Bronchial epithelial cell (primary cell): ENCODE measurements at regions not wholly inside any gene's neighbourhood (a gene's known extent, or its start where the extent isn't known, plus 50 kb on each side); places are given as distances from the start of the nearest gene placed in this dataset.

Experiments used
- DNase-seq: peaks from one replicate; pipeline ENCODE4 v3.0.0-alpha.2; 2010; ENCODE audit warnings: low read depth
- FAIRE-seq: peaks from 2 replicates; lab custom pipeline; 2011; peaks lifted over from hg19 to GRCh38; lab: Jason Lieb, UNC
- H3K27me3 ChIP-seq: 2 replicates; pipeline ENCODE4 v1.5.1; 2011; ENCODE audit warnings: low read length; ENCODE audit not compliant: control insufficient read depth, insufficient read depth
- H3K36me3 ChIP-seq: 2 replicates; pipeline ENCODE4 v1.5.1; 2011; ENCODE audit warnings: low read length; ENCODE audit not compliant: control insufficient read depth, insufficient read depth
- H3K4me3 ChIP-seq: 2 replicates; pipeline ENCODE4 v1.5.1; 2011; ENCODE audit warnings: mild to moderate bottlenecking, low read depth, low read length, control low read depth
- TF ChIP-seq, protein P1 (sequence below): IDR thresholded peaks from 2 replicates; pipeline ENCODE4 v1.5.1; 2011; ENCODE audit warnings: mild to moderate bottlenecking, moderate library complexity, low read length, control low read depth, inconsistent platforms; ENCODE audit not compliant: insufficient read depth, severe bottlenecking

DNA sequence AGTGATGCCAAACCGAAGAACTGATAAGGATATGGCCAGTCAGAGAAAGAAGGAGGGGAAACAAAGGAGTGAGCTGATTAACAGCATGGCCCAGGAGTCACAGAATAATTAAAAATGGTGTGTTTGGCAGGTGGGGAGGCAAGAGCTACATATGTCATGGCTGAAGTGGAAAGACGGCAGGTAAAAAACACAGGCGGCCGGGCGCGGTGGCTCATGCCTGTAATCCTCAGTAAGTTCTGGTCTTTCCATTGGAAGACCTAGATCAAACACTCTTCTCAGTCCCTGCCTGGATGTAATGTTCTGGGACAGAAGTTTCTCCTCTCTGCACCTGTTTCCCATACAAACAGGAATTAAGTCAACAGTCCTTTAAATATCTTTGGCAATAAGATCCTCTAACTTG lies 503.9 kb downstream of the STIM2 start:
- Histone ChIP-seq H3K4me3 (no peak overlapping the region), H3K36me3 (no peaks in the 10 kb centered on the region), H3K27me3 (no peaks in the 10 kb centered on the region)
- FAIRE-seq = no peak
- TF ChIP-seq, protein P1, sequence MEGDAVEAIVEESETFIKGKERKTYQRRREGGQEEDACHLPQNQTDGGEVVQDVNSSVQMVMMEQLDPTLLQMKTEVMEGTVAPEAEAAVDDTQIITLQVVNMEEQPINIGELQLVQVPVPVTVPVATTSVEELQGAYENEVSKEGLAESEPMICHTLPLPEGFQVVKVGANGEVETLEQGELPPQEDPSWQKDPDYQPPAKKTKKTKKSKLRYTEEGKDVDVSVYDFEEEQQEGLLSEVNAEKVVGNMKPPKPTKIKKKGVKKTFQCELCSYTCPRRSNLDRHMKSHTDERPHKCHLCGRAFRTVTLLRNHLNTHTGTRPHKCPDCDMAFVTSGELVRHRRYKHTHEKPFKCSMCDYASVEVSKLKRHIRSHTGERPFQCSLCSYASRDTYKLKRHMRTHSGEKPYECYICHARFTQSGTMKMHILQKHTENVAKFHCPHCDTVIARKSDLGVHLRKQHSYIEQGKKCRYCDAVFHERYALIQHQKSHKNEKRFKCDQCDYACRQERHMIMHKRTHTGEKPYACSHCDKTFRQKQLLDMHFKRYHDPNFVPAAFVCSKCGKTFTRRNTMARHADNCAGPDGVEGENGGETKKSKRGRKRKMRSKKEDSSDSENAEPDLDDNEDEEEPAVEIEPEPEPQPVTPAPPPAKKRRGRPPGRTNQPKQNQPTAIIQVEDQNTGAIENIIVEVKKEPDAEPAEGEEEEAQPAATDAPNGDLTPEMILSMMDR = no peak
- DNase-seq = no peak

DNA sequence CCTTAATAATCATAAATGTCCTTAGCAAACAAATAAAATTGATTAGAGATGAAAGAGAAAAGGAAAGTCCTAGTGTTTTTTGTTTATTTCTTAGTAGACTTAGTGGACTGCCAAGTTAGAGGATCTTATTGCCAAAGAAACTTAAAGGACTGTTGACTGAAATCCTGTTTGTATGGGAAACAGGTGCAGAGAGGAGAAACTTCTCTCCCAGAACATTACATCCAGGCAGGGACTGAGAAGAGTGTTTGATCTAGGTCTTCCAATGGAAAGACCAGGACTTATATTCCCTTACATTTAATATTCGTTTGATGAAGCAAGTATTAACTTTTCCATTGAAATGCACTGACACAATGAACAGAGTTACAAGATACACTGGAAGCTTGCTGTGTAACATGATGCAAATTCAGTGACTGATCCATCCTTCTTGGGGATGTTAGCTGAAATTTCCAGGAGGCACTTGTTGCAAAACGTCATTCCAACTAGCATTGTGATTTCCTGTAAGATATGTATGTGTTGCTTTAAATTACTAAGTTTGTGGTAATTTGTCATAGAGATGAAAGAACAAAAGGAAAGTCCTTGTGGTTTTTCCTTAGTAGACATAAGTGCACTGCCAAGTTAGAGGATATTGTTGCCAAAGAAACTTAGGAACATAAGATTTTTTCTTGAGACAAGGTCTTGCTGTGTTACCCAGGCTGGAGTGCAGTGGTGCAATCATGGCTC lies 505.6 kb downstream of the STIM2 start:
- no peak for FAIRE-seq
- peak; percentile 72 for DNase-seq
- Histone ChIP-seq H3K4me3 (no peak overlapping the region), H3K27me3 (no peaks in the 10 kb centered on the region), H3K36me3 (no peaks in the 10 kb centered on the region)
- TF ChIP-seq, protein P1 = no peak

DNA sequence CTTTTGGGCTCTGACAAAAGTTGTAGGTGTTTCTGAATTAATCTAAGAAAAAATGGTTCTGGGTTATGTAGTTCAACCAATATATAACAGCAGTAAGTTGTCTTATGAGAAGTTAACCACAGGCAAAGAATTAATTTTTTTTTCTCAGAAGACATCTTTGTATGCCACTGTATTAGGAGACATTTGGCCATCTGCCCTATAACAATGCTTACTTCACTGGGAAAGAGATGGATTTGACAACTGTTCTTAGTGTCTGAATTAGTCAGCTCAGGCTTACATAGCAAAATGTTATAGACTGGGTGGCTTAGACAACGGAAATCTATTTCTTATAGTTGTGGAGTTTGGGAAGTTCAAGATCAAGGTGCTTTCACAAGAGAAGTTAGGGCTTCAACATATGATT lies 508.1 kb downstream of the STIM2 start:
- DNase-seq (no peak), FAIRE-seq (no peak)
- H3K36me3 ChIP-seq = no peaks in the 10 kb centered on the region
- no peak overlapping the region for H3K4me3 ChIP-seq
- H3K27me3 ChIP-seq = no peaks in the 10 kb centered on the region
- TF ChIP-seq, protein P1 = no peak

DNA sequence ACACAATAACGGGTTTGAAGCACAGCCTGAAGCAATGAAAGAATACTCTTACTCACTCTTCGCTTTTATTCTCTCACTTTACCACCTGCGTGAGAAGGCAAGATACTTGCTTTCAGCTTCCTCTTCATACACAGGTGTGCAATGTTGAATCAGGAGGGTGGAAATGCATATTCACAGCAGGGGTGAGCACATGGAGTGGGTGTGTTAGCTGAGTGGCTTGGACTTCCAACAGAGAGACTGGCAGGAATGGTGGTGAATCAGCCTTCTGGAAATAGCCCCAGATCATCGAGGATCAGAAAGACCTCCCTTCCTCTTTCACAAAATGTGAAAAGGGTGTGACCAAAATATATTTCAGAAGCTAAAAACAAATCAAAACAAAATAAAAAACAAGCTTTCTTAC lies 521.2 kb downstream of the STIM2 start:
- Histone ChIP-seq H3K27me3 (no peaks in the 10 kb centered on the region), H3K36me3 (no peaks in the 10 kb centered on the region), H3K4me3 (no peak overlapping the region)
- no peak for FAIRE-seq
- TF ChIP-seq, protein P1 = no peak
- peak; percentile 20 for DNase-seq

DNA sequence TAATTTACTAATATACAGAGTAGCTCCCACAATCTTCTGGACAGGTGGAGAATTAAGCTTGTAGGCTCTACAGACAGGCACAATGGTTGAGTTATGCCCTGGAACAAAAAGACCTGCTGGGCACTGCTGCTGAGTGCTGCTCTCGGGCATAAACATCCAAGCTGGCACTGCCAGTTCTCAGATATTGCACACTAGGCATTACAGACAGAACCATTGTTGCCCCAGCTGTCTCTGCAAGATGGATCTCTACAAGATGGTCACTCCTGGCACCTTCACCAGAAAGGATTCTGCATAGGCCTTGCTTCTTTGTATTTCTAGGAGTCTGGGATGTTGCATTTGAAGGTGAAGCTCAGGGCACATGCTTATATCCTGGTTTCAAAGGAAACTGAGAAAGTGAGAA lies 527.1 kb downstream of the STIM2 start:
- DNase-seq (no peak), FAIRE-seq (no peak)
- TF ChIP-seq, protein P1 = no peak

DNA sequence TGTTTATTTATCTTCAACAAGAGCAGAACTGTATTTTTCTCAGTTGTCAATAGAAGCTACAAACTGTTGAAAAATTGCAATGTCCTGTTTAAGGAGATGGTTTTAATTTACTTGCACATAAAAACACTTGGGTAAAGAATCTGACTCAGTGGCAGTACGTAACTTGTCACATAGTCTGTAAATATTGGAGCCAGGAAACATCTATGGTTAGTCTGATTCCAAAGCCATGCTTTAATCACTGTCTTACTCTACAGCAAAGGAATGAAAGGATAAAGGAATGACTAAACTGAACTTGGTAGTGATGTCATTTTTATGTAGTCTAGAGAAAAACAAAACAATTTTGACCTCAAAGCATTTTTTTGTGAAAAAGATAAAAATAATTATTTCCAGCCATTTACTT lies 537.2 kb downstream of the STIM2 start:
- no peak for FAIRE-seq
- H3K36me3 ChIP-seq = no peaks in the 10 kb centered on the region
- DNase-seq = peak; percentile 75

More for the DNA sequence above, 527.1 kb downstream of the STIM2 start:
- Histone ChIP-seq H3K36me3 (no peaks in the 10 kb centered on the region), H3K4me3 (no peak overlapping the region), H3K27me3 (no peaks in the 10 kb centered on the region)

More for the DNA sequence above, 537.2 kb downstream of the STIM2 start:
- Histone ChIP-seq H3K4me3 (no peak overlapping the region), H3K27me3 (no peaks in the 10 kb centered on the region)
- TF ChIP-seq, protein P1 = no peak
